ENCODE measurements at regions not wholly inside any gene's neighbourhood (a gene's known extent, or its start where the extent isn't known, plus 50 kb on each side); places are given as distances from the start of the nearest gene placed in this dataset.

GRCh38 chr2:105180491-105180972 is 61.0 kb upstream of the GPR45 start:
- H3K27ac ChIP-seq, result no peak overlapping the region
- H3K36me3 ChIP-seq, result no peaks in the 10 kb centered on the region
- H3K9me3 ChIP-seq (ENCODE audit: severe bottlenecking), result no peaks in the 10 kb centered on the region
- no peak for DNase-seq
- TF ChIP-seq CTCF (IDR thresholded peaks at IDR 0.05; ENCODE audit: low read depth, low read length), result no peak
- H3K4me3 ChIP-seq (ENCODE audit: low read depth, low read length), result no peak overlapping the region
- peaks cover 90% of the 10 kb centered on the region for H3K27me3 ChIP-seq (ENCODE audit: insufficient read depth, low read depth, severe bottlenecking)

GRCh38 chr2:105181282-105181681 is 60.3 kb upstream of the GPR45 start:
- no peak for DNase-seq
- no peaks in the 10 kb centered on the region for H3K36me3 ChIP-seq
- peaks cover 87% of the 10 kb centered on the region for H3K27me3 ChIP-seq (ENCODE audit: insufficient read depth, low read depth, severe bottlenecking)
- H3K9me3 ChIP-seq (ENCODE audit: severe bottlenecking), result no peaks in the 10 kb centered on the region
- no peak overlapping the region for H3K4me3 ChIP-seq (ENCODE audit: low read depth, low read length)
- no peak overlapping the region for H3K27ac ChIP-seq
- TF ChIP-seq CTCF (IDR thresholded peaks at IDR 0.05; ENCODE audit: low read depth, low read length), result no peak

GRCh38 chr2:105183555-105184323 is 57.8 kb upstream of the GPR45 start:
- Histone ChIP-seq H3K36me3 (no peaks in the 10 kb centered on the region), H3K9me3 (ENCODE audit: severe bottlenecking) (no peaks in the 10 kb centered on the region), H3K4me3 (ENCODE audit: low read depth, low read length) (no peak overlapping the region), H3K27me3 (ENCODE audit: insufficient read depth, low read depth, severe bottlenecking) (peaks cover 89% of the 10 kb centered on the region), H3K27ac (no peak overlapping the region)
- TF ChIP-seq CTCF (IDR thresholded peaks at IDR 0.05; ENCODE audit: low read depth, low read length), result no peak
- DNase-seq, result no peak

GRCh38 chr2:105184420-105184819 is 57.1 kb upstream of the GPR45 start:
- Histone ChIP-seq H3K27me3 (ENCODE audit: insufficient read depth, low read depth, severe bottlenecking) (peaks cover 90% of the 10 kb centered on the region), H3K4me3 (ENCODE audit: low read depth, low read length) (no peak overlapping the region), H3K9me3 (ENCODE audit: severe bottlenecking) (no peaks in the 10 kb centered on the region), H3K36me3 (no peaks in the 10 kb centered on the region), H3K27ac (no peak overlapping the region)
- TF ChIP-seq CTCF (IDR thresholded peaks at IDR 0.05; ENCODE audit: low read depth, low read length), result no peak
- DNase-seq, result no peak

- DNase-seq, result no peak
- no peak overlapping the region for H3K4me3 ChIP-seq (ENCODE audit: low read depth, low read length)
- TF ChIP-seq CTCF (IDR thresholded peaks at IDR 0.05; ENCODE audit: low read depth, low read length), result no peak
- H3K9me3 ChIP-seq (ENCODE audit: severe bottlenecking), result peaks cover 3% of the 10 kb centered on the region
- no peak overlapping the region for H3K27ac ChIP-seq
- H3K36me3 ChIP-seq, result no peaks in the 10 kb centered on the region
- H3K27me3 ChIP-seq (ENCODE audit: insufficient read depth, low read depth, severe bottlenecking), result peaks cover 76% of the 10 kb centered on the region
These were observed 54.5 kb upstream of the GPR45 start for GRCh38 chr2:105186967-105187498.
